ACC112 (cell line): ENCODE measurements at regions not wholly inside any gene's neighbourhood (a gene's known extent, or its start where the extent isn't known, plus 50 kb on each side); places are given as distances from the start of the nearest gene placed in this dataset.

Experiments used
- H2AFZ ChIP-seq: fragments of 200-600 bp; sonication (generic); one replicate; pipeline ENCODE4 v1.6.0; 2017; ENCODE audit warnings: antibody characterized with exemption, low read length; ENCODE audit not compliant: unreplicated experiment
- H3K27ac ChIP-seq: fragments of 200-600 bp; sonication (generic); 2 replicates; pipeline ENCODE4 v1.5.1; 2014; ENCODE audit warnings: low read depth, mild to moderate bottlenecking, antibody characterized with exemption, low read length, moderate library complexity
- H3K27me3 ChIP-seq: fragments of 200-600 bp; sonication (generic); 2 replicates; pipeline ENCODE4 v1.6.1; 2014; ENCODE audit warnings: mild to moderate bottlenecking, antibody characterized with exemption, low read length, moderate library complexity, mixed read lengths; ENCODE audit not compliant: insufficient read depth
- H3K36me3 ChIP-seq: fragments of 200-600 bp; sonication (generic); 2 replicates; pipeline ENCODE4 v1.6.1; 2016; ENCODE audit warnings: mild to moderate bottlenecking, antibody characterized with exemption, low read length, moderate library complexity, mixed read lengths; ENCODE audit not compliant: insufficient read depth
- H3K4me1 ChIP-seq: fragments of 200-600 bp; sonication (generic); one replicate; pipeline ENCODE4 v1.6.1; 2016; ENCODE audit warnings: low read length, mixed read lengths; ENCODE audit not compliant: insufficient read depth, unreplicated experiment, control insufficient read depth
- H3K4me3 ChIP-seq: fragments of 200-600 bp; sonication (generic); 2 replicates; pipeline ENCODE4 v1.5.1; 2014; ENCODE audit warnings: mild to moderate bottlenecking, low read depth, low read length
- H3K79me2 ChIP-seq: fragments of 200-600 bp; sonication (generic); one replicate; pipeline ENCODE4 v1.6.0; 2016; ENCODE audit warnings: low read length; ENCODE audit not compliant: control insufficient read depth, unreplicated experiment, insufficient read depth

DNA sequence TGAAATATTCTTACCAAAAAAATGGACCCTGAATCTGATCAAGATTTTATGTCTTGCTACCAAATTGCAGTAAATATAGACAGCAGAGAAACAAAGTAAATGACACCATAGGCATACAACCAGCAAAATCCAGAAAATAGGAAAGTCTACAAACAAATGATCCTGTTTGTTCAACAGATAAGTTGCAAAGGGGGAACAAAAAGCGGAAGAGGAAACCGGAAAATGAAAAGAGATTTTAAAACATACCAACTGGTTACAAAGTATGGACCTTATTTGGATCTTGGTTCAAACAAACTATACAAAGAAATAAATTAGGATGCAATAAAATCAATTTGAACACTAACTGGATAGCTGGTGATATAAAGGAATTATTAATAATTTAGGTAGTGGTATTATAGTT is 92.0 kb downstream of the TMPRSS5 start:
- Histone ChIP-seq H3K27me3 (no peaks in the 10 kb centered on the region), H3K79me2 (no peaks in the 10 kb centered on the region), H2AFZ (no peak overlapping the region), H3K4me3 (no peak overlapping the region), H3K27ac (no peak overlapping the region), H3K4me1 (peaks cover 16% of the 10 kb centered on the region), H3K36me3 (no peaks in the 10 kb centered on the region)

DNA sequence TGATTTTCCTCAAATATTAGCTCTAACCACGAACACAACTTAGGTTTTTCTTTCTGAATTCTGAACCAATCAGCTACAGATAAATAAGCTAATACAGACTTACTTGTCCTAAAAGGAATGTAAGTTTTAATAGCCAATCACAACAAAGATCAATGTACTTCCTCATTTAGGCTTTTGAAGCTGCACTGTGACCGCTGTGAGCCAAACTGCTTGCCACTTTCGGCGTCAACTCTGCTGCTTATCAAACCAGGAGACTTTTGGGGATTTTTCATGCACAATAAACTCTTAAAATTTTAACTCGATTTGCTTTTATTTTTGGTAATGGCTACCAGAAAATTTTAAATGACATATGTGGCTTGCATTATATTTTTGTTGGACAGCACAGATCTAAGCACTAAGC is 92.5 kb downstream of the TMPRSS5 start:
- H3K79me2 ChIP-seq, result no peaks in the 10 kb centered on the region
- no peak overlapping the region for H3K4me3 ChIP-seq
- peaks cover 12% of the 10 kb centered on the region for H3K4me1 ChIP-seq
- H3K36me3 ChIP-seq, result no peaks in the 10 kb centered on the region
- H3K27ac ChIP-seq, result no peak overlapping the region
- H2AFZ ChIP-seq, result no peak overlapping the region
- no peaks in the 10 kb centered on the region for H3K27me3 ChIP-seq

DNA sequence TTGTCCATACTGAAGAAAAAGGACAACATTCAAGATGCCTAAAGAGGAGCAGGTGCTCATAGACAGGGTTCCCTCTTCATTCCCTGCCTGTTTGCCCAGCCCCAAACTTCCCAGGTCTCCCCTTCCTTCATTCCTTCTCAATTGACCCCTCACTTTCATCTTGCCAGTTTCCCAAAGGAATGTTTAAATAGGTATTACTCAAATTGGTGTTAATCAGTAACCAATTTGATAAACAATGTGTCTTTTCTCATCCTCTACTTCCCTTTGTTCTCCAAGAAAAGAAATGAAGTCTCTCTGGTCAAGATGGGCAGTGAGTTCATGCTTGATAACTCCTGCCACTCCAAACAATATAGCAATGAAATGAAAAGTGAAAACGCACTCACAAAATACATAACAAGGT is 101.9 kb downstream of the TMPRSS5 start:
- H3K27me3 ChIP-seq, result peaks cover 47% of the 10 kb centered on the region
- H3K4me3 ChIP-seq, result no peak overlapping the region
- no peaks in the 10 kb centered on the region for H3K4me1 ChIP-seq
- no peaks in the 10 kb centered on the region for H3K79me2 ChIP-seq
- H3K36me3 ChIP-seq, result no peaks in the 10 kb centered on the region
- no peak overlapping the region for H2AFZ ChIP-seq
- no peak overlapping the region for H3K27ac ChIP-seq

DNA sequence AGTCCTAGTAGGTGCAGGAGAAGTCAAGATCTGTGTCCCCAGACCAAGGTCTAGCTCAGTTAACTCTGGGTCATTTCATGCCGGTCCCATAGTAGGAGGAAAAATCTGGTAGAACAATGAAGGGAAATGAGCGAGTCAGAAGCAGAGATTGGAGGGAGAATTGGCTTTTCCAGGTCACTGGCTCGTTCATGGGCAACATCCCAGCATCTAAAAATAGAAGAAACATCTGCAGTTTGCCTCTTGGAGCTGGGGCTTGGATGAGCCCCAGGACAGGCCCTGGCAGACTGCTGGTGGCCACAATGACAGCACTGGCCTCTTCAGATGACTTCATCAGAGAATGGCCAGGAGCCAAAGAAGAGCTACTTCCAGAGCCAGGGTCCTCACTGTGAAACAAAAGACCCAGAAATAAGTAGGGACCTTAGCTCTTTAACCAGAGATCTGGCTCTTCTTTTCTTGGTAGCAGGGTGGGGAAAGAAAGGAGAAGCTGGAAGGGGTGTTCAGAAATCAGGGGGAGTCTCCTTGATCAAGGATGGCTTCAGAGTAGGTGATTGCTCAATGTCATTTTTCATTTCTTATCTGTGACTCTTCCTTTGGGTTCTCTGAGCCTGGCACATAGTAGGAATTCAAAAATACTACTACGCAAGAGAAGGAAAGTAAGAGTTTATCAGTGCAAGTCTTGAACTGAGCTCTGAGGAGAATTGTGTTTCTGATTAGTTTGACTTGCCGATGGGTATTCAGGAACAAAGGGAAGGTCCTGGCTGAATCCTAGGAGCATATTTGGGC is 102.6 kb downstream of the TMPRSS5 start:
- no peaks in the 10 kb centered on the region for H3K79me2 ChIP-seq
- no peaks in the 10 kb centered on the region for H3K36me3 ChIP-seq
- H3K4me3 ChIP-seq, result no peak overlapping the region
- H3K4me1 ChIP-seq, result no peaks in the 10 kb centered on the region
- no peak overlapping the region for H3K27ac ChIP-seq
- H3K27me3 ChIP-seq, result peaks cover 53% of the 10 kb centered on the region
- no peak overlapping the region for H2AFZ ChIP-seq

DNA sequence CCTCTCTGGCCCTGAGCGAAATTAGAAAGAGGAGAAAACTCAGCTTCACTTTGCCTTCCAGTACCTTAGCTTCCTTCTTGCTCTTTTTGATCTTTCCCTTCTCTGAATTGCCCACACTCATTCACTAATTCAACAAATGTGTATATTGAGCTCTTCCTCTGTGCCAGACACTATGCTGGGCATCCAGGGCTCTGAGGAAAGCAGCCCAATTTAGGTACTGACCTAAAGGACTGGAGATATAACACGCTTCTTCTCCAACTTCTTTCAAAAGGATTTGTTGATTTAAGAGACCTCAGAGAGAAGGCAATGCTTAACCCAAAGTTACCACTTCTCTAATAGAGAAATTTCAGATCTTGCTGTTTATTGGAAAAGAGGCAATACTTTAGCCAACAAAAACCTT is 103.6 kb downstream of the TMPRSS5 start:
- Histone ChIP-seq H3K36me3 (no peaks in the 10 kb centered on the region), H2AFZ (no peak overlapping the region), H3K4me1 (no peaks in the 10 kb centered on the region), H3K4me3 (no peak overlapping the region), H3K27ac (no peak overlapping the region), H3K27me3 (peaks cover 57% of the 10 kb centered on the region), H3K79me2 (no peaks in the 10 kb centered on the region)

DNA sequence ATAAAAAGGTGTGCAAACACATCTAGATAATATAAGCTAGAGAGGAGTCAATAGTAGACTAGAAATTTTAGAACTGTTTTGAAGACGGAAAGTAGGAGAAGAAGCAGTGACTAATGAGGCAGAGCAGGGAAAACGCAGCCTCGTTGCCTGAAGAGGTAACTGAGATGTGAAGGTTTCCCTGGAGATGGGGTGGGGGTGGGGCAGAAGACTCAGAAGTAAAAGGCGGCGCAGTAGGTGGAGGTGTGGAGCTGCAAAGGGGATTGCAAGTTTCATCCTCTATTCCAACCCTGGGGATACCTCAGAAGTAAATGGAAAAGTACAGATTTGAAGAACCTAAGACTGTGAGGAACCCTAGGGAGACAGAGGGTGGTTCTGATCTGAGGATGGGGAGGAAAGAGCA is 109.5 kb downstream of the TMPRSS5 start:
- Histone ChIP-seq H3K27me3 (peaks cover 56% of the 10 kb centered on the region), H2AFZ (no peak overlapping the region), H3K79me2 (no peaks in the 10 kb centered on the region), H3K4me3 (no peak overlapping the region), H3K4me1 (no peaks in the 10 kb centered on the region), H3K27ac (no peak overlapping the region), H3K36me3 (no peaks in the 10 kb centered on the region)

DNA sequence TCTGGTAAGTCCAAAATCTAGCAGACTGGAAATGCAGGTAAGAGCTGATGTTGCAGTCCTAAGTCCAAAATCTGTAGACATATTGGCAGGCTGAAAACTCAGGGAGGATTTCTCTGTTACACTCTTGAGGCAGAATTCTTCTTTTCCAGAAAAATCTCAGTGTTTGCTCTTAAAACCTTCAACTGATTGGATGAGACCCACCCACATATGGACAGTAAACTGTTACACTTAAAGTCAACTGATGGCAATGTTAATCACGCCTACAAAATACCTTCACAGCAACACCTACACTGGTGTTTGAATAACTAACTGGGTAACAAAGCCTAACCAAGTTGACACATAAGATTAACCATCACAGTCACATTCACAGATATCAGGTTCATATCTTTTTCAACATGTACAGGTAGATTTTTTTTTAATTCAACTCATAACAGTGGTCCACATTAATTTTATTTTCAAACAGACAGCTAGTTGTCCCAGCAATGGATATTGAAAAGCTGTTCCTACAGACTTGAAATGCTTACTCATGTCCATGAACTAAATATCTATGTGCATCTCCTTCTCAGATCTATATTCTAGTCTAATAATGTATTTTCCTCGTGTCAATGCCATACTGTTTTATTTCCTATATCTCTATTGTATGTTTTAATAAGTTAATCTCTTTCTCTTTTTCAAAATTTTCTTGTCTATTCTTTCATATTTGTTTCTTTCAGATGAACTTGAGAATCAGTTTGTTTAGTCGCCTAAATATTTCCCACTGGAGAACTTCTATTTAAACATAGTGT is 110.1 kb downstream of the TMPRSS5 start:
- Histone ChIP-seq H3K27me3 (peaks cover 50% of the 10 kb centered on the region), H3K36me3 (no peaks in the 10 kb centered on the region), H3K4me3 (no peak overlapping the region), H2AFZ (no peak overlapping the region), H3K4me1 (no peaks in the 10 kb centered on the region), H3K79me2 (no peaks in the 10 kb centered on the region), H3K27ac (no peak overlapping the region)

DNA sequence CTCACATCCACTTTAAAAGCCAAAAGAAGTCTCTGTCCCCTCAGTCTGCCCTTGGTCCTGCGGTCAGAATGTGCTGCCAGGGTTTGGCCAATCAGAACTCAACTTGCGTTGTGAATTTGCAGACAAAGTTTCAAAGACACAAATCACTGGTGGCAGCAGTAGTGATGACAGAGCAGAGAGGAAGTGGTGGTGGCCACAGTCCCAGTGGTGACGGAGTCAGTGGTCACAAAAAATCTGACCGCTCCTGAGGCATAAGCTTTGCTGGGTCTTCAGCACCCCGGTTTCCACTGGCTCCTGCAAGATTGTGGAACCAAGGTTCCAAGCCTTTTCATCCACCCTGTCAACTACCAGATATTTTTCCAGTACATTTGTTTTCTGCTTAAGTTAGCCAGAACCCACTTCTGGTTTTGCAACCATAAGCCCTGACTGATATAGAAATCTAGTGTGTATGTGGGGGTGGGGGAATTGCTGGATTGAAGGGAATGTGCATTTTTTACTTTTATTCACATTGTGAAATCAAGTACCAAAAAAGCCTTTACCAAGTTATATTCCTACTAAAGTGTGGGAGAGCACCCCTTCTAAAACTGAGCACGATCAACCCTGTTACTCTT is 112.3 kb downstream of the TMPRSS5 start:
- Histone ChIP-seq H3K27me3 (peaks cover 61% of the 10 kb centered on the region), H3K4me1 (no peaks in the 10 kb centered on the region), H3K4me3 (no peak overlapping the region), H3K27ac (no peak overlapping the region), H3K79me2 (no peaks in the 10 kb centered on the region), H3K36me3 (no peaks in the 10 kb centered on the region), H2AFZ (no peak overlapping the region)

DNA sequence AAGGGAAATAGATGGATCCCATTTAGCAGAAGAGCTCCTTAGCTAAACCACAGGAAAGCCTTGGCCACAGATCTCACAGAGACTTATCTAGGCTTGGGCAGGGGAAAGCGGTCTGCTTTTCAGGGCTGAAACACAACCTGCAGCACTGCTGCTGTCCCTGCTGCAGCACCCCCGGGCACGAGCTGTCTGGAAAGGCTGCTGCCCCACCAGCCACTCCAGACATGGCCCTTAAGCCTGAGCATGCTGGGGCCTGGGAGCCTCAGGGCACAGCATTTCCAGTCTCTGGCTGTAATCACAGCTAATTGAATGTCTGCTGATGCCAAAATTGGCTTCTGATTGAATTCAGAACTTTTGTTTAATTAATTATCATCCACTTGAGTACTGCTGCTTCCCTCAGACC is 115.0 kb downstream of the TMPRSS5 start:
- H3K79me2 ChIP-seq, result no peaks in the 10 kb centered on the region
- no peak overlapping the region for H2AFZ ChIP-seq
- H3K27me3 ChIP-seq, result peaks cover 45% of the 10 kb centered on the region
- no peak overlapping the region for H3K4me3 ChIP-seq
- H3K4me1 ChIP-seq, result no peaks in the 10 kb centered on the region
- no peaks in the 10 kb centered on the region for H3K36me3 ChIP-seq
- H3K27ac ChIP-seq, result no peak overlapping the region

DNA sequence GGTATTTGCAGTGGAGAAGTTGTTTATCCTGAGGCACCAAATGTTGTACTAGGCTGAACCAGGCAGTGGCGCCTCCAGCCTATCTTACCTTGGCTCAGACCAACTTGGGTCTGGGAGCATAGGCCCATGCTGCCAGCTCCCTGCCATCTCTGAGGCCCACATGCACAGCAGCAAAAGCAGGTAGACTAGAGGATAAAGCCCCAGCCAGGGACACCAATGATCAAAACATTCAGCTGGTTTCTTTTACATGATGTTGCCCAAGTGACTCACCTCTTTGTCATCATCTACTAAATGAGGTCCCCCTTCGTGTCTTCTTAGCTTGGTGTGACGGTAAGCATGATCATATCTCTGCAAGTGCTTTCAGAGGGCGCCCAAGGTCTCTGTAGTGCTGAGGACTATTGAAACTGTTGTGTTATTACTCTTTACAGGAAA is 112.1 kb upstream of the DRD2 start:
- no peak overlapping the region for H3K27ac ChIP-seq
- peaks cover 26% of the 10 kb centered on the region for H3K27me3 ChIP-seq
- no peaks in the 10 kb centered on the region for H3K79me2 ChIP-seq
- no peak overlapping the region for H3K4me3 ChIP-seq
- H3K4me1 ChIP-seq, result no peaks in the 10 kb centered on the region
- H3K36me3 ChIP-seq, result no peaks in the 10 kb centered on the region
- H2AFZ ChIP-seq, result no peak overlapping the region
